ENCODE measurements at regions not wholly inside any gene's neighbourhood (a gene's known extent, or its start where the extent isn't known, plus 50 kb on each side); places are given as distances from the start of the nearest gene placed in this dataset.

- TF ChIP-seq POLR2A (IDR thresholded peaks at IDR 0.05; ENCODE audit: extremely low read depth, insufficient read length) (no peak), MAX (IDR thresholded peaks at IDR 0.05; ENCODE audit: low read depth, low read length) (no peak), MYC (IDR thresholded peaks at IDR 0.05; ENCODE audit: low read depth, low read length) (no peak), CTCF (IDR thresholded peaks at IDR 0.05; ENCODE audit: low read depth, low read length) (no peak)
- DNase-seq (ENCODE audit: low read depth) = no peak
- no peak overlapping the region for H3K4me3 ChIP-seq (ENCODE audit: low read depth, low read length)
Observed at GRCh38 chr22:48345631-48346030, 1482.0 kb downstream of the BRD1 start.

- H3K4me3 ChIP-seq (ENCODE audit: low read depth, low read length) = no peak overlapping the region
- no peak for TF ChIP-seq POLR2A (IDR thresholded peaks at IDR 0.05; ENCODE audit: extremely low read depth, insufficient read length)
- TF ChIP-seq MAX (IDR thresholded peaks at IDR 0.05; ENCODE audit: low read depth, low read length) = no peak
- TF ChIP-seq MYC (IDR thresholded peaks at IDR 0.05; ENCODE audit: low read depth, low read length) = no peak
- TF ChIP-seq CTCF (IDR thresholded peaks at IDR 0.05; ENCODE audit: low read depth, low read length) = no peak
- no peak for DNase-seq (ENCODE audit: low read depth)
Observed at GRCh38 chr22:48343461-48343860, 1484.2 kb downstream of the BRD1 start.

- TF ChIP-seq CTCF (IDR thresholded peaks at IDR 0.05; ENCODE audit: low read depth, low read length) (no peak), MAX (IDR thresholded peaks at IDR 0.05; ENCODE audit: low read depth, low read length) (no peak), MYC (IDR thresholded peaks at IDR 0.05; ENCODE audit: low read depth, low read length) (no peak), POLR2A (IDR thresholded peaks at IDR 0.05; ENCODE audit: extremely low read depth, insufficient read length) (no peak)
- no peak for DNase-seq (ENCODE audit: low read depth)
- no peak overlapping the region for H3K4me3 ChIP-seq (ENCODE audit: low read depth, low read length)
Observed at GRCh38 chr22:48342732-48343131, 1484.9 kb downstream of the BRD1 start.

GRCh38 chr22:48342016-48342415 lies 1485.7 kb downstream of the BRD1 start:
- no peak overlapping the region for H3K4me3 ChIP-seq (ENCODE audit: low read depth, low read length)
- TF ChIP-seq POLR2A (IDR thresholded peaks at IDR 0.05; ENCODE audit: extremely low read depth, insufficient read length) = no peak
- TF ChIP-seq MYC (IDR thresholded peaks at IDR 0.05; ENCODE audit: low read depth, low read length) = no peak
- TF ChIP-seq CTCF (IDR thresholded peaks at IDR 0.05; ENCODE audit: low read depth, low read length) = no peak
- TF ChIP-seq MAX (IDR thresholded peaks at IDR 0.05; ENCODE audit: low read depth, low read length) = no peak
- no peak for DNase-seq (ENCODE audit: low read depth)

GRCh38 chr22:48340727-48341709 lies 1486.7 kb downstream of the BRD1 start:
- no peak for DNase-seq (ENCODE audit: low read depth)
- H3K4me3 ChIP-seq (ENCODE audit: low read depth, low read length) = no peak overlapping the region
- TF ChIP-seq MYC (IDR thresholded peaks at IDR 0.05; ENCODE audit: low read depth, low read length) = no peak
- TF ChIP-seq MAX (IDR thresholded peaks at IDR 0.05; ENCODE audit: low read depth, low read length) = no peak
- TF ChIP-seq POLR2A (IDR thresholded peaks at IDR 0.05; ENCODE audit: extremely low read depth, insufficient read length) = no peak
- no peak for TF ChIP-seq CTCF (IDR thresholded peaks at IDR 0.05; ENCODE audit: low read depth, low read length)

All from NB4 (cell line).